ENCODE measurements at regions not wholly inside any gene's neighbourhood (a gene's known extent, or its start where the extent isn't known, plus 50 kb on each side); places are given as distances from the start of the nearest gene placed in this dataset.
"Not testable (repeated sequence)": the region's sequence is repeated elsewhere in the genome, so short reads cannot be mapped to it uniquely, and the experiment has no call there.

GRCh38 chr7:67357653-67358052 is 361.0 kb downstream of the TYW1 start:
- not testable (repeated sequence) for TF ChIP-seq CTCF (IDR thresholded peaks at IDR 0.05; ENCODE audit: low read depth, low read length, poor library complexity, severe bottlenecking); EZH2phosphoT487 (IDR thresholded peaks at IDR 0.05; ENCODE audit: borderline replicate concordance, low read length)

Data from DOHH2 (cell line).